Prostate gland (tissue), 2 donors: ENCODE measurements at regions not wholly inside any gene's neighbourhood (a gene's known extent, or its start where the extent isn't known, plus 50 kb on each side); places are given as distances from the start of the nearest gene placed in this dataset.

Experiments used
- CTCF ChIP-seq, 4 experiments: fragments of 200-600 bp in 2 of 4; fragments of 450-650 bp in 2 of 4; sonication (generic) in 2 of 4; IDR thresholded peaks; 1 replicate in 3 of 4; 2 replicates in 1 of 4; pipeline ENCODE4 v1.5.1; 2016 to 2019; ENCODE audit warnings: antibody characterized with exemption in 4 of 4, mild to moderate bottlenecking in 2 of 4, moderate library complexity in 2 of 4
- POLR2A ChIP-seq: fragments of 450-650 bp; IDR thresholded peaks from one replicate; pipeline ENCODE4 v1.6.1; 2016; ENCODE audit warnings: antibody characterized with exemption, mild to moderate bottlenecking
- POLR2AphosphoS5 ChIP-seq: sonication (generic); formaldehyde crosslinking; IDR thresholded peaks from one replicate; pipeline ENCODE4 v1.6.1; 2017; ENCODE audit warnings: antibody characterized with exemption

GRCh38 chr19:30173593-30174356 is 198.4 kb upstream of the ZNF536 start:
- TF ChIP-seq CTCF (IDR thresholded peaks at IDR 0.05) (no peak), POLR2A (no peak), POLR2AphosphoS5 (no peak)
